NCI-H1092 (cell line): ENCODE measurements at regions not wholly inside any gene's neighbourhood (a gene's known extent, or its start where the extent isn't known, plus 50 kb on each side); places are given as distances from the start of the nearest gene placed in this dataset.

Experiments used
- DNase-seq: peaks from one replicate; lab custom pipeline; 2025; lab: John Stamatoyannopoulos, UW

DNA sequence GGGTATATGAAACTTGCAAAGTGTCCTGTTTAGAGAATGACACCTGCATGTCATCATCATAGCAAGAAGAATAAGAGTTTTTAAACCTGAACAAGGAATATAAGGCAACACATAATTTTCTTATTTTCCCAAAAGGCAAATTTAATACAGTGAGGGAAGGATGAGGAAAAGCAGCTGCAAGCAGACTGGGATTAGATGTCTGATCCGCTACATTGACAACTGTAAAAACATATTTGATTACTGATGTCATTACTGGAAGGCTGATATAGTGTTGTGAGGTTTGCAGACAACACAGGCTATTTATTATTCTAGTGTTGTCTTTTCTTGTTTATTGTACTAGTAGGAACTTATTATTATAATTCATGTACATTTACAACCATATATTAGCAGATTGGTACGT lies 528.7 kb downstream of the ZIC1 start:
- DNase-seq = no peak

DNA sequence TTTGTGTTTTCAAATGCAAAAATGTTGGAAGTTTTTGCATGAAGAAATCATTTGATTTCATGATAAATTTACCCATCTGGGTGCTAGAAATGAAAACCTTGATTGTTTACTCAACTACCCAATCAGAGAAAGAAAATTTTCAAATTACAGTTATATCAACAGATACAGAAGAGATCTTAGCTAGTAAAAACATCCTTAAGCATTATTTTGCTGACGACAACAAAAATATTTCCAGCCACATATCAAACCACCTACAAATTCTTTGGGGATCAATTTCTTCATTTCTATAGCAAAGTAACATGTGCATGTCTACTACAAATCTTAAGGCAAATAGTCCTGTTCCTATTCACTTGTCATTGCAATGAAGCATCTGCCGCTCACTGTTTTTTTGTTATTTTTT lies 530.3 kb downstream of the ZIC1 start:
- no peak for DNase-seq

DNA sequence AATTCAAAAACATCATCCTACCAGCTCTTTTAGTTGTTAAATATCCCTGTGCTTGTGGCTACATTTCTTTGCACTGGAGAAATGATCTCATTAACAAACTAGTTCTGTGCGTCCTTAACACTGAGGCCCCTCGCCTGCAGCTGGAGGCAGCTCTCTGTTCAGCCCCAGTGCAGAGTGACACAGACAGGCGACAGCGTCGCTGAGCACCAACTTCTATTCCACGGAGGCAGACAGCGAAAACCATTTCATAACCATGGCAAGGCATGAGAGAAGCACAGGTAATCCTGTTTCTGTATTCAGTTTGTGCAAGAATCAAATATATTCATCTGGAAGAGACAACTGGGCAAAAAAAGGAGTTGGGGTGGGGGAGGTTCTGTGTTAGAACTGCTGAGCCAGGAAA lies 530.7 kb downstream of the ZIC1 start:
- no peak for DNase-seq

DNA sequence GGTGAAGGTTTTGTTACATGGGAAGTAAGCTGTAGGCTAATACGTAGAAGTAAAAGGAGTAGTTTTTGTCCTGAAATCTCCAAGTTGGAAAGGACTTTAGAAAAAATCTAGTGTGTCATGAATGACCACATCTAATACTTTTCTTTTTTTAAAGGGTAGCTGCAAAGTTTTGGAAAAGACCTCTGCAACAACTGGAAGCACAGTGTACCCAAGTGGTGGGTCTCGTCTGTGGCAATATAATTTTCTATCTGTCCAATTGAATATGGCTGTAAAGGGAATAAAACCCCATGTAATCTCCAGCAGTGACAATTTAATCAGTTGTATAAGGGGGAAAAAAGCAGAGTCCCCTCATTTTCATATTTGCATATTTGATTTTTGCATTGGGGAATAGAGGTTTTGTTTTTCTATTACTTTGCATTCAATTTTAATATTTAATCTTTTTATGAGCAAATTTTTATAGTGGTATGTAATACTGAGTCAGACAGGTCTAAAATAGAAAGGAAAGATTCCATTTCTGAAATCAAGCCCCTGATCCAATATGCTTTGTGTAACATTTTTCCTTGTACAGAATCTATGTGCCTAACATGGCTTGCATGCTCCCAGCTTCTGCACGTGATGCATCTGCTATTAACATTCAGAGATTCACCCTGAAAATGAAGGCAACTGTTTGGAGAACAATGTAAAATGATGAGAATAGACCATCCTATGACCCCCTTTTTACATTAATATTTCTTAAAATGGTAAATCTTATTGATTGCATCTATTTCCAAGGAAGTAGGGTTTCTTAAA lies 531.4 kb downstream of the ZIC1 start:
- DNase-seq = no peak

DNA sequence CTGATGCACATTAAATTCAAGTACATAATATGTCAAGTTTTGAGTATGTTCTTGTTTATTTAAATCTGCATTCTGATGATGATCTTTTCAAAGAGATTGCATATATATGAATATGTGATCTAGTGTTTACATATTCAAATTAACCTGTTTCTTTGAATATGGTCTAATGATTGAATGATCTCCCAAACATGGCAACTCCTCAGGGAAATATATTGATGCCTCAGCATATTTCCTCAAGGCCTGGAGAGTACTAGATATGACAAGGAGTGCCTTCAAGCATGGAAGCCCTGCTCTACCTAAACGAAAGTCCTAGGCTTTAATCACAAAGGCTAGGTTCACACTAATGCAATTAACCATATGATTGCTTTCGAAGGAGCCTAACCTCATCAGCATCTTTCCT lies 532.8 kb downstream of the ZIC1 start:
- no peak for DNase-seq

DNA sequence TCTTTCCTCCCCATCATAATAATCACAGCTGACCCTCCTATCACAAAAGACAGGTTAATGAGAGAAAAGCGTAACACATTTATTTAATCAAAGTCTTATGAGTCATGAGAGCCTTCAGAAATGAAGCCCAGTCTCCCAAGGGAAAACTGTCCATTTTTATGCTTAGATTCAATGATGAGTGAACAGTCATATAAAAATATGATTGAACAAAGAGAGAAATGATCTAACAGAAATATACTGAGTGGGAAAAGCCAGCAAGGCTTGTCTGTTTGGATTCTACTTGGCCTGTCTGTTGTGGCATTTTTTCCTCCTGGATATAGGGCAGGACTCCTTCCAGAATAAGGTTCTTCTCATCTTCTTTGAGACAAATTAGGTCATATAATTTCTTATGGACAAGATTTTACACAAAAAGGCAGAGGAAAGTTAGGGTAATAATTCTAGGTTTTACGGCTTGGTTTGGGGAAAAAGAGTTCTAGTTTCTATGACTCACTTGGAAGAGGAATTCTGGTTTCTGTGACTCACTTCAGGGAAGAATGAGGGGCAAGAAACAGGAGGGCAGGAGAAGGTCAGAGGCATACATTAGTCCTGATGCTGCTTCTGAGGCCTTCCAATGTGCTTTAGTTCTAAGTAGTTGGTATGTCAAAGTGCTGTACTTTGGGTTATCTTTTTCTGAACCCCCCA lies 534.2 kb downstream of the ZIC1 start:
- DNase-seq = no peak

DNA sequence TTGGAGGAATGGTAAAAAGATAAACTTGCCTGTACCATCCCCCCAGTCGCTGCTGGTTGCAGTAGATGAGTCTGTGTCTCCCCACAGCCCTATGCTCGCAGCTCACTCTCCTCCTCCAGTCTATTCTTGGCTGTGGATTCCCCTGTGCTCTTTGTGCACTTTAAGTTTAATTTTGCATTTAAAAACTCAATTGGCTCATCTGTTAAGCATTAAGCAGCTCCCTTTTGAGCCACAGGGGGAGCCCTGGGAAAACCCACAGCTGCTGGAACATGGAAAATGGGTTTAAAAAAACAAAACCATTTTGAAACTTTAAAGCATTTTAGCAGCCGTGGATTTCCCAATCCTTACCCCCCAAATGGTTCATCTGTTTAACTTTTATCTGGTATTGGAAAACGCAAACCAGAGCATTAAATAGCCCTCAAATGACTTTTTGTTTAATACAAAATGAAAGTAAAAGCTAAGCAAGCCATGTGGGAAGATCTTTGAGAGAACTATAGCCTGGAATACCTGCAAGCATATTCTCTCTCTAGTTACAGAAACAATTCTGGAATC lies 536.9 kb downstream of the ZIC1 start:
- DNase-seq = no peak

DNA sequence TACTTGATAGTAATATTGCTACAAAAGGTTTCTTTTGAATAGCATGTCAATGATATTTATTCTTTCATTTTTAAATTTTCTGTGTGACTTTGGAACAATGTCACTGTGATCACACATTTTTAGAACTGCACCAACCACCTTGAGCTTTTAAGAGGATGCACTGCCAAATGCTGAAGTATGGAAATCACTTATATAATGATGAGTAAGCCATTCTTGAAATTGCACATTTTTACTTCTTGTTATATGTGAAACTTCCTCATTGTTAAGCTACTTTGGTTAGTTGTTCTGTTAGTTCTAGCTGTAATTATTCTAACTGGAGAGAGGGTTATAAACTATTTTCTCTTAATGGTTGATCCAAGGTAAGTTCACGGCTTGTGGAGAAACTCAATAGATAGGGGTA lies 547.5 kb downstream of the ZIC1 start:
- DNase-seq = no peak

DNA sequence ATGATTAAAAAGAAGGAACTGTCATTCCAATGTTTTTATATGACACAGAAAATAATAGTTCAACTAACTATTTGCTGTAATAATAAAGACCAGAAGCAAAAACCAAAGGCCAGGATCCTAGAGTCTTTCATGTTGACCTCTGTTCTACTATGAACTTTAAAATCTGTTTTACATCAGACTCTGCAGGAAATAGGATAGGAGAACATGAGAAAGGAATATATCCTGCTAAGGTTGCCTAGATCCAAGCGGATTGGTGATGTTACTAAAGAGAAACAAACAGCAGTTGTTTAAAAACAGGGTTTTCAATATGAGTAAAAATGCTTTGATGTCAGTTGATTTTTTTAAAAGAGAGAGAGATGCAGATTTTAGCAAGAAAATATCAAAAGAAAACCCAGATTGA lies 549.6 kb downstream of the ZIC1 start:
- DNase-seq = no peak

DNA sequence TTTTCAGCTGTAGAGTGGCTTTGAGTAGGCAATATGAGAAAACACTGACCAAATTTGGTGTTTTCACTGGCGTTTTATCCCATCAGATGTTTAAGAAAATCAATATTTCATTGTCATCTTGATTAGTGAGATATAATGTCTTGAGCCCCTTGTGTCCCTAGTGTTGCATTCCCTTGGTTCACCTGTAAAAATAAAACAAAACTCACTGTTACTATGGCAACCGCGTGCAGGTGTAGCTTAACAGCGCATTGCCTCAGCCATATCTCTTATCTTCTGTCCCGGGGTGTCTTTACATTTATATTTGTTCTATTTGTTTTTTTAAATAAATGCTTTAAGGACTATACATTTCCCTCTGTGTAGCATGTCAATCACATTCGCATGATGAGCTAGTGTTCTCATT lies 551.6 kb downstream of the ZIC1 start:
- no peak for DNase-seq

DNA sequence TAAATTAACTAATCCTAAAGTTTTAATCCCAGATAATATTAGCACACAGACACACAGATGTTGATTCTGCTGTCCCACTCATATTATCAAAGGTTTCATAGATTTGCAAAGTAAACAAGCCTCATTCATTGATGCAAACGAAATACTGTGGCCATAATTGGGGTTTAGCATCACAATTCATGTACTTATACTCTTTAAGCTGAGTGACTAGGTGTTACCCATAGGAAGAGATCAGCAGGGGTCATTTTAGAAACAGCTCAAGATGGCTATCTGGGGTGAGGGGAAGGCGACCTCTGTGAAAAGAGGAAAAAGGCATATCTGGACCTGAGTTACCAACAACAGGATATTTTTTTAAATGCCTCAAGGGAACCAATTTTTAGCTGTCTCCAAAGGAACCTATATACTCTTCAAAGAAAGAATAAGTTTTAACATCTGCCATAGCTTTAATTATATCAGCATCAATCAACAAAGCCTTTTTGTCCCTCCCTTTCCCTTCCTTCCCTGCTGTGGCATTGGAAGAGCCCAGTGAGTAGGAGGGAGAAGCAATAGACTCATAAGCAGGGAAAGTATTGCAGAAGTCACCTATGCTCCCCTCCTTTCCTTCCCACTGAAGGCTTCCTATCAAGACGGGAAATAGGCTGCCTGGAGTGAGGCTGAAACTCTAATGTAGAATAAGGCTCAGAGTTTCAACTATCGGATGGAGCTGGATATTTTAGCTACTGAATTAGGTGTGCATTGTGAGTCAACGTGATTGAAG lies 553.4 kb downstream of the ZIC1 start:
- DNase-seq = no peak

DNA sequence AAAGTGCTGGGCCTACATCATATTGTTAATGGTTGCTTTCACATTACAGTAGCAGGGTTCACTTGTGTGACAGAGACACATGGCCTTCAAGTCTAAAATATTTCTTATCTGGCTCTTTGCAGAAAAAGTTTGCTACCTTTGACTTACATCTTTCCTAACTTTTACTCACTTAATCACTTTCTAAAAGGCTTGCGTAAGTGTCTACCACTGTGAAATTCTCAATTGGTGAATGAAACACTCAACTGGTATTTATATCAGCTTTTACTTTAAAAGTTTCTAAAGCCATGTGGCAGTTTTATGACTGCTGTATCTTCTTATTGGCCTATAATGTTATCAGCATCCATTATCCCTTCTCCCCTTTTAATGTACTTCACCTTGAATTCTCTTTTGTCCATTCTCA lies 554.5 kb downstream of the ZIC1 start:
- no peak for DNase-seq

DNA sequence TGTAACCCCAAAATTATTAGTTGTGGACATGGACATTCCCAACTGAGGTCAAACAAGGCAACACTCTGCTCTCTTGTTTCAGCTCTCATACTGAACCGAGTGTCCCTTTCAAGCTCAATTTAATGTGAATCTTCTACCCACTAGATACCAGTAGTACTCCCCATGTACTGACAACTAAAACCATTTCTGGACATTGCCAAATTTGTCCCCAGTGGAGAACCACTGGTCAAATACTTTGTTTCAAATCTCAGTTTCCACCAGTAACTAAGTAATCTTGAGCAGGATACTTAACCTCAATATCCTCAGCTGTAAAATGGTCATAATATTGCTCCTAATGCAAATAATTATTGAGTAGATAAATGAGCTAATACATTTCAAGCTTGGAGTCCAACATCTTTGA lies 566.0 kb downstream of the ZIC1 start:
- DNase-seq = no peak

DNA sequence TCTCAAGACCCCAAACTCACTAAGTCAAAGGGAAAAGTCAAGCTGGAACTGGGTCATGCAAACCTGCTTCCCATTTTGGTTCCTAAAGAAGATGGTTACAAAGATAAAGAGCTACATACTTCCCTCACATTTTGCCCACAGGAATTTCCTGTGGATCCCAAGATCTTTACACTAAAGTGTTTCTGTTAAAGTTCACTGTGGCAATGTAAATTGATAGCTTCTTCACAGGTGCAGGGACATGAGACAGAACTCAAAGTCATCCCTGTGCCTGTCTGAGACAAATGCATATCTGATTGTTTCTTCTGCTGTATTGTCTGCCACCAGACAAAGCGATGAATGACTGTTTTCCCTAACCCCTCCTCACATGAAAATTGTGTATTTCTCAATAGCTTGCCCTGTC lies 567.8 kb downstream of the ZIC1 start:
- DNase-seq = no peak

DNA sequence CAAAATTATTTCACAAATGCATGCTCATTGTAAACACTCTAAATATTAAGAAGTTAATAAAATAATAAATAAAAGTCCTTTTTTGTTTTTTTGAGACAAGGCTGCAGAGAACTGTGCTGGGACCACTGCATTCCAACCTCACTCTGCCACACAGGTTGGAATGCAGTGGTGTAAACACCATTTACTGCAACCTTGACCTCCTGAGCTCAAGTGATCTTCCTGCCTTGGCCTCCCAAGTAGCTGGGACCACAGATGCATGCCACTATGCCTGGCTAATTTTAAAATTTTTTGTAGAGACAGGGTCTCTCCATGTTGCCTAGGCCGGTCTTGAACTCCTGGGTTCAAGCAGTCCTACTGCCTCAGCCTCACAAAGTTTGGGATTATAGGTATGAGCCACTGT lies 578.4 kb downstream of the ZIC1 start:
- no peak for DNase-seq

DNA sequence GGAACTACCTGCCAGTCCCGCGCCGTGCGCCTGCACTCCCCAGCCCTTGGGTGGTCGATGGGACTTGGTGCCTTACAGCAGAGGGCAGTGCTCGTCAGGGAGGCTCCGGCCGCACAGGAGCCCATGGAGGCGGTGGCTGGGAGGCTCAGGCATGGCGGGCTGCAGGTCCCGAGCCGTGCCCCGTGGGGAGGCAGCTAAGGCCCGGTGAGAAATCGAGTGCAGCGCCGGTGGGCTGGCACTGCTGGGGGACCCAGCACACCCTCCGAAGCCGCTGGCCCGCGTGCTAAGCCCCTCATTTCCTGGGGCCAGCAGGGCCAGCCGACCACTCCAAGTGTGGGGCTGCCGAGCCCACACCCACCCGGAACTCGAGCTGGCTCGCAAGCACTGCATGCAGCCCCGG lies 580.2 kb downstream of the ZIC1 start:
- no peak for DNase-seq

DNA sequence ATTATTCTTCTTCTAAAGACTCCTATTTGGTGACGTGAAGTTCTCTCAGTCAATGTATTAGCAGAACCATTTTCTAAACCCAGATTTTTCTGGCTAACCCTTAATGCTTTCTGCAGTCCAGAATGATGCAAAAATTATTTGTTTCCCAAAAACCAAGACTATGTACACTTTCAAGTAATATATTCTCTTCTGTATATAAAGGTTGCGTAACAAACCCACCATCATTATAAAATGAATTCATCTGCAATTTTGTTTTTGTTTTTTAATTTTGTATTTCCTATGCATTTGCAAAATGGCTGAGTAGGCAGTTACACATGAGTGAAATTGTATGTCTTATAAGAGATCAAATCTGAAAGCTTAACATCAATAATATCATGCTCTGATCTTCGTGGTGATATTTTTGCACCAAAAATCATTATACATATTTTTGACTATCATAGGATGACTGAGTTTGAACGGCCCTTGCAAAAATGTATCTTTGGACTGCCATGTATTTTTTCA lies 593.6 kb downstream of the ZIC1 start:
- DNase-seq = no peak

DNA sequence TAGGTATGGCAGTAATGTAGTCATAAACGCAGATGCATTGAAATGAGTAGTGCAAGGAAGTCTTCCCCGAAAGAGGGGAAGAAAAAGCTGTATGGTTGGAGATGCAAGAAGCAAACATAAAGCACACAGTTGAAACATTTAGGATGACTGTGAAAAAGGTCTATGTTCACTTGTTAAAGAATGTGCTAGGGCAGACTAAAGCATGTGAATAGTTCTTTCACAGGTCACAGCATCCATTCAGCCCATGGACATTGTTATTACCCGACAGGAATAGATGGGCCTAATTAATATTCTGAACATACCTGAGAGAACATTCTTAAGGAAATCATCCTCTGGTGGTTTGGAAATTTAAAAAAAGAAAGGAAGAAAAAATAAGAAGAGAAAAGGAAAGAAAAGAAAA lies 595.2 kb downstream of the ZIC1 start:
- DNase-seq = no peak

DNA sequence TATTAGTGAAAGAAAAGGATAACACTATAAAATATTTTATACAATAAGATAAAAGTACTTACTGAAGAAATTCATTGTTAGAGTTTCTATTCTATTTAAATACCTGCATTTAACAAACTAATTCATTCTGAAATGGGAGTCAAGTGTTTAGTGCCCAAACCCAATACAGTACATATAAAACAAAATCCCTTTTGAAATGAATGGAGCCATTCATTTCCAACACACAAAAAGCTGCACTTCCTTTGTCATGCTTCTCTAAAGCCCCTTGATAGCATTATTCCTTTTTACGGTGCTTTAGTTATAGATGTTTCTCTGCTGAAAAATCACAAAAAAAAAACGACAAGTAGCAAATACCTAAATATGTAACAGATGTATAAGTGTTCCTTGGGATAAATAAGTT lies 596.3 kb downstream of the ZIC1 start:
- no peak for DNase-seq

DNA sequence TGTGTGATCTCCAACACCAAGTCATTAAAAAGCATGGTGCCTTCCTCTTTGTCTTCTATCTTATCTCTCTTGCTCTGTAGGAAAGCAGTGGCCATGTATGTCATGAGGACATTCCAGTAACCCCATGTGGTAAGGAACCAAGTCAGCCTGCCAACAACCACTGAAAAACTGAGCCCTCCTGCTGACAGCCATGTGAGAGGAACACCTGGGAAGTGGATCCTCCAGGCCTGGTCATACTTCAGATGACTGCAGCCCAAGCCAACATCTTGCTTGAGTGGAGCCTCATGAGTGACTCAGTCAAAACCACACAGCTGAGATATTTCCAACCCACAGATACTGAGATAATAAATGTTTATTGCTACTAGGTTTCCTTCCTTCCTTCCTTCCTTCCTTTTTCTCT lies 597.3 kb downstream of the ZIC1 start:
- no peak for DNase-seq

DNA sequence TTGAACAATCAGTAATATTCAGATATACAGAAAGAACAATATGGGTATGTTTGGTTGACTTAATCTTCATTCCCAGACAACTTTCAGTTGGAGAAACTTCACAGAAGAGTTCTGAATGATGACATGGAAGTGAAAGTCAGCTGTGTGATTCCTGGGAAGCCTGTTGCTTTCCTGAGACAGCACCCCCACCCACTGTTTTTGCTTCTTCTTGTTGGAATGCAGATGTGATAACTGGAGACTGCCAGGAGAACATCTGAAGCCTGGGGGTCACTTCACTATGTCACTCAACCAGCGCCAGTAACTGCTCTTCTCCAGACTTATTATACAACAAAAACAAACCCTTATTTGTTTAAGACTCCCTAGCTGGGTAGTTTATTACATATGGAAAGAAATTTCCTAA lies 599.4 kb downstream of the ZIC1 start:
- no peak for DNase-seq

DNA sequence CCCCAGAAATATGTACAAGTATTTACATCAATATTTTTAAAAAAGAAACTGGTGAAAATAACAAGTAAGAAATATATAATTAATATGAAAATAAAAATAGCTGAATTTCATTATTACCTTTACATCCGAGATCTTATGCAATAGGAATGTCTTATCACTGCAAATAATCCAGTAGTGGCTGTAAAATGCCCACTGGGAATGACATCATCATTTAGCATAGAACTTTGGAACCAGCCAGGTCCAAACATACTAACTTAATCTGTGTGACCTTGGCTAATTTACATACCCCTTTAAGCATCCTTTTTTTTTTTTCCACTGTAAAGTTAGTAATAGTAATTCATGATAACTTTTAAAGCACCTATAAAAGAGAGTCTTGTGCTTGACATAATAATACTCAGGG lies 611.7 kb downstream of the ZIC1 start:
- no peak for DNase-seq

DNA sequence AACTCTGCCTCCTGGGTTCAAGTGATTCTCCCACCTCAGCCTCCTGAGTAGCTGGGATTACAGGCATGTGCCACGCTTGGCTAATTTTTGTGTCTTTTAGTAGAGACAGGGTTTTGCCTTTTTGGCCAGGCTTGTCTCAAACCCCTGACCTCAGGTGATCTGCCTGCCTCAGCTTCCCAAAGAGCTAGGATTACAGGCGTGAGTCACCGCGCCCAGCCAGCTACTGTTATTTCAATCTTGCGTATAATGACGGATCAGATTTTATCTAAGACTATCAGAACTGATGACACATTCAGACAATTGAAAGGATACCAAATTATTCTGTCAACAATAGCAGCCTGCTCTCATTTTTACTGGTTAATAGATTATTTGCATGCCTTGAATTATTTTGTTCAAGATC lies 612.2 kb downstream of the ZIC1 start:
- no peak for DNase-seq
